AML-193 (cell line): ENCODE measurements at regions not wholly inside any gene's neighbourhood (a gene's known extent, or its start where the extent isn't known, plus 50 kb on each side); places are given as distances from the start of the nearest gene placed in this dataset.
"Not testable (repeated sequence)": the region's sequence is repeated elsewhere in the genome, so short reads cannot be mapped to it uniquely, and the experiment has no call there.

Experiments
- DNase-seq, 2 experiments: peaks; one replicate each; lab custom pipeline; 2025; lab: John Stamatoyannopoulos, UW

GRCh38 chrX:86887341-86887740 lies 630.3 kb upstream of the KLHL4 start:
- DNase-seq, result no peak

GRCh38 chrX:86910027-86910426 lies 607.6 kb upstream of the KLHL4 start:
- no peak for DNase-seq

- no peak for DNase-seq
Measured at GRCh38 chrX:86910602-86911311, 606.8 kb upstream of the KLHL4 start.

- DNase-seq, result no peak
Measured at GRCh38 chrX:86914569-86914968, 603.0 kb upstream of the KLHL4 start.

GRCh38 chrX:86917959-86918358 lies 599.6 kb upstream of the KLHL4 start:
- DNase-seq, result no peak

GRCh38 chrX:86930419-86930818 lies 587.2 kb upstream of the KLHL4 start:
- DNase-seq, result no peak

GRCh38 chrX:86935988-86936387 lies 581.6 kb upstream of the KLHL4 start:
- no peak for DNase-seq

- DNase-seq, result peak; percentile 11 to 13
Measured at GRCh38 chrX:86946569-86946968, 571.0 kb upstream of the KLHL4 start.

GRCh38 chrX:86964321-86964720 lies 553.3 kb upstream of the KLHL4 start:
- DNase-seq, result no peak

- DNase-seq, result no peak
Measured at GRCh38 chrX:86981326-86981879, 536.2 kb upstream of the KLHL4 start.

GRCh38 chrX:86987351-86987750 lies 530.3 kb upstream of the KLHL4 start:
- DNase-seq, result not testable (repeated sequence)

GRCh38 chrX:87003031-87003430 lies 514.6 kb upstream of the KLHL4 start:
- DNase-seq, result no peak

- no peak for DNase-seq
Measured at GRCh38 chrX:87005183-87005582, 512.4 kb upstream of the KLHL4 start.

- DNase-seq, result no peak
Measured at GRCh38 chrX:87005885-87006284, 511.7 kb upstream of the KLHL4 start.

- no peak for DNase-seq
Measured at GRCh38 chrX:87006561-87006960, 511.0 kb upstream of the KLHL4 start.

GRCh38 chrX:87017210-87017609 lies 500.4 kb upstream of the KLHL4 start:
- DNase-seq, result no peak

GRCh38 chrX:87033115-87033514 lies 484.5 kb upstream of the KLHL4 start:
- not testable (repeated sequence) for DNase-seq

GRCh38 chrX:87045352-87045751 lies 472.2 kb upstream of the KLHL4 start:
- DNase-seq, result no peak

- DNase-seq, result no peak
Measured at GRCh38 chrX:87049567-87049966, 468.0 kb upstream of the KLHL4 start.

GRCh38 chrX:87063642-87064041 lies 454.0 kb upstream of the KLHL4 start:
- DNase-seq, result no peak

- no peak for DNase-seq
Measured at GRCh38 chrX:87064502-87064901, 453.1 kb upstream of the KLHL4 start.

GRCh38 chrX:87067795-87068369 lies 449.7 kb upstream of the KLHL4 start:
- DNase-seq, result no peak

- DNase-seq, result no peak
Measured at GRCh38 chrX:87078231-87078630, 439.4 kb upstream of the KLHL4 start.

- no peak for DNase-seq
Measured at GRCh38 chrX:87098477-87098876, 419.1 kb upstream of the KLHL4 start.
